Esophagus squamous epithelium (tissue), 5 donors: ENCODE measurements at regions not wholly inside any gene's neighbourhood (a gene's known extent, or its start where the extent isn't known, plus 50 kb on each side); places are given as distances from the start of the nearest gene placed in this dataset.

ENCODE experiments used
- DNase-seq: peaks from one replicate; lab custom pipeline; 2025; lab: John Stamatoyannopoulos, UW
- H3K27ac ChIP-seq, 4 donors: fragments of 200-600 bp; sonication (generic); one replicate each; pipeline ENCODE4 v1.5.1; 2016 to 2019; ENCODE audit warnings: mild to moderate bottlenecking in 1 of 4
- H3K27me3 ChIP-seq, 4 donors: fragments of 200-600 bp; sonication (generic); 1 replicate in 3 of 4; 2 replicates in 1 of 4; pipeline versions ENCODE4 v1.5.1 to v1.6.0; 2017 to 2021; ENCODE audit warnings: antibody characterized with exemption in 1 of 4
- H3K36me3 ChIP-seq, 3 donors: fragments of 200-600 bp; sonication (generic); one replicate each; pipeline ENCODE4 v1.5.1; 2016 to 2019
- H3K4me1 ChIP-seq, 3 donors: fragments of 200-600 bp; sonication (generic); one replicate each; pipeline ENCODE4 v1.5.1; 2017 to 2019
- H3K4me3 ChIP-seq, 4 donors: fragments of 200-600 bp; sonication (generic); 1 replicate in 3 of 4; 2 replicates in 1 of 4; pipeline ENCODE4 v1.5.1; 2016 to 2019; ENCODE audit warnings: mild to moderate bottlenecking in 2 of 4, moderate library complexity in 1 of 4
- H3K9me3 ChIP-seq, 3 donors: fragments of 200-600 bp; sonication (generic); one replicate each; pipeline ENCODE4 v1.5.1; 2016 to 2019
- CTCF ChIP-seq, 6 experiments: fragments of 450-650 bp in 4 of 6; fragments of 200-600 bp in 2 of 6; sonication (generic) in 2 of 6; IDR thresholded peaks; one replicate each; pipeline ENCODE4 v1.5.1; 2016 to 2019; ENCODE audit warnings: antibody characterized with exemption in 6 of 6, mild to moderate bottlenecking in 4 of 6, moderate library complexity in 4 of 6
- POLR2A ChIP-seq, 4 donors: fragments of 450-650 bp; IDR thresholded peaks; one replicate each; pipeline ENCODE4 v1.6.1; 2017; ENCODE audit warnings: antibody characterized with exemption in 4 of 4, mild to moderate bottlenecking in 4 of 4, moderate library complexity in 3 of 4
- WGBS, 2 donors: methylation state at CpG; one replicate each; pipeline ENCODE4 v1.1.5; 2018; 5-methylcytosine and 5-hydroxymethylcytosine counted together
- intact Hi-C: fragments of 100-400 bp; cut with DNase I; formaldehyde crosslinking; loops from one replicate; pipeline ENCODE4 v1.15.0; 2022
- donor health status: DM: yes; HTN: yes; CAD: no.

GRCh38 chr3:110139048-110139447 lies 801.7 kb upstream of the DPPA4 start:
- Histone ChIP-seq H3K27ac (no peak overlapping the region), H3K27me3 (no peaks in the 10 kb centered on the region), H3K36me3 (no peaks in the 10 kb centered on the region), H3K9me3 (no peaks in the 10 kb centered on the region), H3K4me3 (no peak overlapping the region), H3K4me1 (no peaks in the 10 kb centered on the region)
- no peak for TF ChIP-seq POLR2A (IDR thresholded peaks at IDR 0.05)
- no peak for TF ChIP-seq CTCF (IDR thresholded peaks at IDR 0.05)
- no peak for DNase-seq
- intact Hi-C loops, result no loop called here
- 52 to 56% methylated on average over 4 of the region's 4 CpGs for WGBS, 2 donors

- intact Hi-C loops, result no loop called here
- no peaks in the 10 kb centered on the region for H3K9me3 ChIP-seq
- WGBS, 2 donors, result 43 to 50% methylated on average over 2 of the region's 2 CpGs
These were observed 802.5 kb upstream of the DPPA4 start for GRCh38 chr3:110139821-110140220.

GRCh38 chr3:110149763-110150162 lies 812.4 kb upstream of the DPPA4 start:
- intact Hi-C loops, result no loop called here

More at GRCh38 chr3:110139821-110140220, 802.5 kb upstream of the DPPA4 start:
- DNase-seq, result no peak
- no peak overlapping the region for H3K27ac ChIP-seq
- TF ChIP-seq CTCF (IDR thresholded peaks at IDR 0.05) (no peak), POLR2A (IDR thresholded peaks at IDR 0.05) (no peak)
- H3K27me3 ChIP-seq, result no peaks in the 10 kb centered on the region
- H3K4me3 ChIP-seq, result no peak overlapping the region
- H3K4me1 ChIP-seq, result no peaks in the 10 kb centered on the region
- H3K36me3 ChIP-seq, result no peaks in the 10 kb centered on the region

GRCh38 chr3:110157221-110157620 lies 819.9 kb upstream of the DPPA4 start:
- no peaks in the 10 kb centered on the region for H3K9me3 ChIP-seq
- H3K27me3 ChIP-seq, result no peaks in the 10 kb centered on the region
- H3K4me1 ChIP-seq, result no peaks in the 10 kb centered on the region
- H3K27ac ChIP-seq, result no peak overlapping the region
- no peaks in the 10 kb centered on the region for H3K36me3 ChIP-seq
- DNase-seq, result no peak
- intact Hi-C loops, result no loop called here
- no peak overlapping the region for H3K4me3 ChIP-seq
- WGBS, 2 donors, result 70 to 72% methylated on average over 4 of the region's 4 CpGs
- TF ChIP-seq POLR2A (IDR thresholded peaks at IDR 0.05), result no peak
- TF ChIP-seq CTCF (IDR thresholded peaks at IDR 0.05), result no peak

More at GRCh38 chr3:110149763-110150162, 812.4 kb upstream of the DPPA4 start:
- Histone ChIP-seq H3K9me3 (no peaks in the 10 kb centered on the region), H3K36me3 (no peaks in the 10 kb centered on the region), H3K27ac (no peak overlapping the region), H3K4me3 (no peak overlapping the region), H3K4me1 (no peaks in the 10 kb centered on the region), H3K27me3 (no peaks in the 10 kb centered on the region)
- DNase-seq, result no peak
- no peak for TF ChIP-seq POLR2A (IDR thresholded peaks at IDR 0.05)
- no peak for TF ChIP-seq CTCF (IDR thresholded peaks at IDR 0.05)

GRCh38 chr3:110164632-110165369 lies 827.5 kb upstream of the DPPA4 start:
- TF ChIP-seq CTCF (IDR thresholded peaks at IDR 0.05), result no peak
- TF ChIP-seq POLR2A (IDR thresholded peaks at IDR 0.05), result no peak
- no peaks in the 10 kb centered on the region for H3K27me3 ChIP-seq
- no peak for DNase-seq
- no peak overlapping the region for H3K4me3 ChIP-seq
- no peaks in the 10 kb centered on the region for H3K36me3 ChIP-seq
- H3K4me1 ChIP-seq, result no peaks in the 10 kb centered on the region
- 45 to 55% methylated on average over 6 of the region's 6 CpGs for WGBS, 2 donors
- no peak overlapping the region for H3K27ac ChIP-seq
- no peaks in the 10 kb centered on the region for H3K9me3 ChIP-seq
- intact Hi-C loops, result no loop called here
